Gastrocnemius medialis (tissue), 4 donors: ENCODE measurements at regions not wholly inside any gene's neighbourhood (a gene's known extent, or its start where the extent isn't known, plus 50 kb on each side); places are given as distances from the start of the nearest gene placed in this dataset.

Source experiments
- POLR2A ChIP-seq, 2 donors: fragments of 450-650 bp; IDR thresholded peaks; one replicate each; pipeline ENCODE4 v1.6.1; 2017; ENCODE audit warnings: antibody characterized with exemption in 2 of 2, mild to moderate bottlenecking in 2 of 2, moderate library complexity in 2 of 2
- TF ChIP-seq, protein P1 (sequence below), 5 experiments: fragments of 450-650 bp in 3 of 5; fragments of 200-600 bp in 2 of 5; sonication (generic) in 2 of 5; IDR thresholded peaks in 4 of 5; conservative IDR thresholded peaks in 1 of 5; 1 replicate in 4 of 5; 2 replicates in 1 of 5; pipeline ENCODE4 v1.5.1; 2016 to 2019; ENCODE audit warnings: antibody characterized with exemption in 5 of 5, mild to moderate bottlenecking in 3 of 5, moderate library complexity in 3 of 5

DNA sequence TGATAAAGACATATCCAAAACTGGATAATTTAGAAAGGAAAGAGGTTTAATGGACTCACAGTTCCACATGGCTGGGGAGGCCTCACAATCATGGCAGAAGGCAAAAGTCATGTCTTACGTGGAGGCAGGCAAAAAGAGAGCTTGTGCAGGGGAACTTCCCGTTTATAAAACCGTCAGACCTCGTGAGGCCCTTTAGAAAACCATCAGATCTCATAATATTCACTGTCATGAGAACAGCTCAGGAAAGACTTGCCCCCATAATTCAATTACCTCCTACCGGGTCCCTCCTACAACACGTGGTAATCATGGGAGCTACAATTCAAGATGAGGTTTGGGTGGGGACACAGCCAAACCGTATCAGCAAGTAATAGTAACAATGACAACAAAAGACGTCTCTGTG, 88.2 kb upstream of the SLC25A33 start:
- TF ChIP-seq, protein P1, sequence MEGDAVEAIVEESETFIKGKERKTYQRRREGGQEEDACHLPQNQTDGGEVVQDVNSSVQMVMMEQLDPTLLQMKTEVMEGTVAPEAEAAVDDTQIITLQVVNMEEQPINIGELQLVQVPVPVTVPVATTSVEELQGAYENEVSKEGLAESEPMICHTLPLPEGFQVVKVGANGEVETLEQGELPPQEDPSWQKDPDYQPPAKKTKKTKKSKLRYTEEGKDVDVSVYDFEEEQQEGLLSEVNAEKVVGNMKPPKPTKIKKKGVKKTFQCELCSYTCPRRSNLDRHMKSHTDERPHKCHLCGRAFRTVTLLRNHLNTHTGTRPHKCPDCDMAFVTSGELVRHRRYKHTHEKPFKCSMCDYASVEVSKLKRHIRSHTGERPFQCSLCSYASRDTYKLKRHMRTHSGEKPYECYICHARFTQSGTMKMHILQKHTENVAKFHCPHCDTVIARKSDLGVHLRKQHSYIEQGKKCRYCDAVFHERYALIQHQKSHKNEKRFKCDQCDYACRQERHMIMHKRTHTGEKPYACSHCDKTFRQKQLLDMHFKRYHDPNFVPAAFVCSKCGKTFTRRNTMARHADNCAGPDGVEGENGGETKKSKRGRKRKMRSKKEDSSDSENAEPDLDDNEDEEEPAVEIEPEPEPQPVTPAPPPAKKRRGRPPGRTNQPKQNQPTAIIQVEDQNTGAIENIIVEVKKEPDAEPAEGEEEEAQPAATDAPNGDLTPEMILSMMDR (IDR thresholded peaks at IDR 0.05 in 4 of 5, conservative IDR thresholded peaks at IDR 0.05 in 1 of 5), result no peak
- TF ChIP-seq POLR2A (IDR thresholded peaks at IDR 0.05), result no peak
